GM21515 (cell line): ENCODE measurements at regions not wholly inside any gene's neighbourhood (a gene's known extent, or its start where the extent isn't known, plus 50 kb on each side); places are given as distances from the start of the nearest gene placed in this dataset.

Experiments
- ATAC-seq: cut with Tn5 transposase; IDR thresholded peaks from one replicate; pipeline ENCODE4 v1.9.1; 2021; ENCODE audit not compliant: unreplicated experiment

GRCh38 chr11:127675581-127675980 is 675.0 kb upstream of the KIRREL3 start:
- ATAC-seq: no peak

GRCh38 chr11:127674754-127675153 is 674.2 kb upstream of the KIRREL3 start:
- ATAC-seq: no peak

GRCh38 chr11:127670374-127671119 is 670.0 kb upstream of the KIRREL3 start:
- no peak for ATAC-seq

GRCh38 chr11:127656116-127656836 is 655.7 kb upstream of the KIRREL3 start:
- no peak for ATAC-seq

GRCh38 chr11:127653076-127653475 is 652.5 kb upstream of the KIRREL3 start:
- no peak for ATAC-seq

- ATAC-seq: no peak
These were observed 651.3 kb upstream of the KIRREL3 start for GRCh38 chr11:127651888-127652221.

GRCh38 chr11:127651175-127651887 is 650.8 kb upstream of the KIRREL3 start:
- no peak for ATAC-seq

GRCh38 chr11:127649958-127650357 is 649.4 kb upstream of the KIRREL3 start:
- ATAC-seq: no peak

GRCh38 chr11:127649071-127649470 is 648.5 kb upstream of the KIRREL3 start:
- ATAC-seq: no peak

GRCh38 chr11:127648583-127648982 is 648.0 kb upstream of the KIRREL3 start:
- no peak for ATAC-seq

GRCh38 chr11:127644366-127644765 is 643.8 kb upstream of the KIRREL3 start:
- ATAC-seq: no peak

- no peak for ATAC-seq
These were observed 642.9 kb upstream of the KIRREL3 start for GRCh38 chr11:127643268-127644058.

- ATAC-seq: no peak
These were observed 640.2 kb upstream of the KIRREL3 start for GRCh38 chr11:127640561-127641451.

GRCh38 chr11:127639916-127640315 is 639.3 kb upstream of the KIRREL3 start:
- no peak for ATAC-seq

- no peak for ATAC-seq
These were observed 632.6 kb upstream of the KIRREL3 start for GRCh38 chr11:127632976-127633680.

GRCh38 chr11:127632546-127632945 is 632.0 kb upstream of the KIRREL3 start:
- ATAC-seq: no peak

- ATAC-seq: no peak
These were observed 631.4 kb upstream of the KIRREL3 start for GRCh38 chr11:127631974-127632373.

GRCh38 chr11:127629200-127629599 is 628.6 kb upstream of the KIRREL3 start:
- ATAC-seq: no peak

- ATAC-seq: no peak
These were observed 627.9 kb upstream of the KIRREL3 start for GRCh38 chr11:127628458-127628785.
